Upper lobe of left lung (tissue), 4 donors: ENCODE measurements at regions not wholly inside any gene's neighbourhood (a gene's known extent, or its start where the extent isn't known, plus 50 kb on each side); places are given as distances from the start of the nearest gene placed in this dataset.

ENCODE experiments used
- CTCF ChIP-seq, 6 experiments: fragments of 450-650 bp in 4 of 6; fragments of 200-600 bp in 2 of 6; sonication (generic) in 2 of 6; IDR thresholded peaks; one replicate each; pipeline ENCODE4 v1.5.1; 2016 to 2019; ENCODE audit warnings: antibody characterized with exemption in 6 of 6
- EP300 ChIP-seq, 4 donors: sonication (generic); formaldehyde crosslinking; IDR thresholded peaks; one replicate each; pipeline ENCODE4 v1.5.1; 2017; ENCODE audit warnings: antibody characterized with exemption in 4 of 4, control low read depth in 2 of 4
- POLR2A ChIP-seq, 4 donors: fragments of 450-650 bp; IDR thresholded peaks; one replicate each; pipeline ENCODE4 v1.5.1; 2016 to 2017; ENCODE audit warnings: antibody characterized with exemption in 4 of 4, mild to moderate bottlenecking in 2 of 4
- POLR2AphosphoS5 ChIP-seq, 2 donors: sonication (generic); formaldehyde crosslinking; IDR thresholded peaks; one replicate each; pipeline ENCODE4 v1.5.1; 2017; ENCODE audit warnings: antibody characterized with exemption in 2 of 2

- no peak for TF ChIP-seq POLR2AphosphoS5 (IDR thresholded peaks at IDR 0.05)
- no peak for TF ChIP-seq CTCF (IDR thresholded peaks at IDR 0.05)
- TF ChIP-seq EP300 (IDR thresholded peaks at IDR 0.05): no peak
- TF ChIP-seq POLR2A (IDR thresholded peaks at IDR 0.05): no peak
Observed at GRCh38 chr16:51399908-51400670, 249.0 kb upstream of the SALL1 start.
